NCI-H1105 treated with DMSO at 0.1 percent for 48 hours (cell line): ENCODE measurements at regions not wholly inside any gene's neighbourhood (a gene's known extent, or its start where the extent isn't known, plus 50 kb on each side); places are given as distances from the start of the nearest gene placed in this dataset.

Source experiments
- DNase-seq: peaks from one replicate; lab custom pipeline; 2025; lab: John Stamatoyannopoulos, UW

GRCh38 chr18:47543080-47543479 lies 291.6 kb upstream of the SKOR2 start:
- no peak for DNase-seq

DNA sequence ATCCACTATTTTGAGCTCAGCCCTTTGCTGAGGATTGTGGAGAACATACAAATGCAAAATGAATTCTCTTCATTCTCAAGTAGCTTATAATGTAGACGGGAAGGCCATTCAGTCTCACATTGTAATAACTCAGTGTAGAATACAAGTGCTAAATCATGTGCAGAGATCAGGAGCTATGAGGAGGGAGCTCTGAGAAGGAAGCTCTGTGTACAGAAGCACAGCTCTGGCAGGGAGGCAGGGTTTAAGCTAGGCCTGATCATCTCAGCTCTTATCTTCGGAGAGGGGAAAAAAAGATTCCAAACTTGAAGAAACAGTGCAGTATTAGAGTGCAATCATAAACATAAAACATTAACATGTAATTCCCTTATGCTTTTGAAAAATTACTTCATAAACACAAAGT lies 291.1 kb upstream of the SKOR2 start:
- DNase-seq: no peak

DNA sequence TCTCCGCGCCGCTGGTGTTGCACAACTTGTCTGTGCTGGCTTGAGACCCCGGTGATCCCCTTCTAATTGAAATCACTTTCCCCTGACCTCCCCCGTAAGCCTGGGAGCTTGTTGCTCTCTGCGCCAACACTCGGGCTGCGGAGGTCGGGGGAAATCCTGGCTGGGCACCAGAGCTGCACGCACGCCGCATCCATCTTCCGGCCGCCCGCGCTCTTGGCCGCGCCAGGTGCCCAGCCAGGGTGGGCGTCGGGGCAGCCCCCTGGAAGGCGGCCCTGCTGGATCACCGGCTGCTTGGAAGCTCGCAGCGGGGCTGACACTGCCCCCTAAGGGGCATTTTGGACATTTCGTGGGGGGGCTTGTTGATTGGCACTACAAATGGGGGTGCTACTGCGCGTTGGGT lies 280.3 kb upstream of the SKOR2 start:
- no peak for DNase-seq

DNA sequence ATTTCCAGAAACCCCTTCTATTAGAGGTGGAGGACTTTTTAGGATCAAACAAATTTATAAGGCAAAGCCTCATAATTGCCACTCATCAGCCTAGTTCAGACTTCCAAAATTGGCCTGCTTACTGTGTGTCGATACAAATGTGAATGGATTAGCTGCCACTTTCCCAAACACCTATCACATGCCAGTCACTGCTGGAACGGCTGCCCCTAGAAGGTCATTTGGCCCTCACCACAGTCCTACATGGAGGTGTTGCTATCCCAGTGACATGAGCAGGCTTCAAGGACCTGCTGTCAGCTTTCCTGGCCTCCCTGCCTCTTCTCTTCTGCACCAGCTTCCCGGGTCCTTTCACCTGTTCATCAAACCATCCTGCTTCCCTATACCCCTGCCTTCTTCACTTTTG lies 279.2 kb upstream of the SKOR2 start:
- DNase-seq: no peak

DNA sequence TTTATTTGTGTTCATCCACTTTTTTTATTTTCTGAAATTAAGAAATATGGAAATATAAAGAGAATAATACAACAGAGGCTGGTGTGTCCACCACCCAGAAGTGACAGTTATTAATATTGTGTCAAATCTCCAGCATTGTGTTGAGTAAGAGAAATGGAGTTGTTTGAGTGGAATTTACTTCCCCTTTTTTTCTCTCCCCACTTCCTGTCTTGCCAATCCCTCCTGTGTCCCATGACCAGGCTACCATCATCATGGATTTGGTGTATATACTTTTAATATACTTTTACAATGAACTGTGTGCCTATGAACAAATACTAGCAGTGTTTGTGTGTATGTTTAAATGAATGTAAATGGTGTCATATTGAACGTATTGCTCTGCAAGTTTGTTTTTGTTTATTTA lies 276.9 kb upstream of the SKOR2 start:
- no peak for DNase-seq

DNA sequence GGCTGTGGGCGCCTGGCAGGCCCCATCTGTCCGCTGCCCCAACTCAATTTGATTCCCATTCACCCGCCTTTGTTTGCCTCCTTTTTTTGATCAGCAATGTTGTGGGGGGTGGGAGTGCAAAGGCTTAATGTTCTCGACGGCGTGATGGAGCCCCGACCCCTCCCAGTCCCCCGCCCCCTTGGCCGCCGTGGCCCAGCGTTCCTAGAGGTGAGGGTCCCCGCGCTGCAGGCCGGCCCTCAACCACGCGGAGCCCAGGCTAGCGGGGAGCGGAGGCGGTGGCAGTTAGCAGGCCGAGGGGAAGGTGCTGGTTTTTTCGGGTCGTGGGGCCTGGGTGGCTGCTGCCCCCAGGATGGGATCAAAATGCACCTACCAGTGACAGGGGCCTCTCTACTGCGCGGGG lies 274.7 kb upstream of the SKOR2 start:
- DNase-seq: no peak

DNA sequence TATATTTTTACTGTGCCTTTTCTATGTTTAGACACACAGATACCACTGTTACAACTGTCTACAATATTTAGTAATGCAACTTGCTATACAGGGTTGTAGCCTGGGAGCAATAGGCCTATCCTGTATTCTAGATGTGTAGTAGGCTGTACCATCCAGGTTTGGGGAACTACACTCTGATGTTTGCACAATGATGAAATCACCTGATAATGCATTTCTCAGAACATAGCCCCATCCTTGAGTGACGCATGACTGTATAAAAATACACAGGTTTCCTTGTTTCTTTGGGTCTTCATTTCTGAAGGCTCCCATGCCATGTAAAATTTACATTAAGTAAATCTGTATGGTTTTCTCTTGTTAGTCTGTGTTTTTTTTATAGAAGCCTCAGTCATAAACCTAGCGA lies 270.9 kb upstream of the SKOR2 start:
- DNase-seq: no peak

GRCh38 chr18:47520263-47520662 lies 268.8 kb upstream of the SKOR2 start:
- no peak for DNase-seq

GRCh38 chr18:47519706-47520105 lies 268.2 kb upstream of the SKOR2 start:
- no peak for DNase-seq

DNA sequence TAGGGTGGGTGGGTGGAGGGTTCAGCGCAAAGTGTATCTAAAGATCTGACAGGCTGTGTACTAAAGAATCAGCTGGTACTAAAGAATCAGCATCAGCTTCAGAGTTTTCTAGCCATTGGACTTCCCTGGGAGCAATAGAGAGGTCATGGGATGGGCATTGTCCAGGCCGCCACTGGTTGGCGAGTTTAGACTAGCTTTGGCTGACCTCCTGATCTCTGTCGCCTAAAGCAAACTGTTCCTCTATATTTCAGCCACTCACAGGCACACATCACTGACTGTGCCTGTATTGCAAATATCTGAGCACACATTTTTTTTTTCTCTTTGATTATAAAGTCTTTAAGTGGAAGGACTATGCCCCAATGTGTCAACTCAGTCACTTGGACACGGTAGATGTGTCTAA lies 267.8 kb upstream of the SKOR2 start:
- no peak for DNase-seq

DNA sequence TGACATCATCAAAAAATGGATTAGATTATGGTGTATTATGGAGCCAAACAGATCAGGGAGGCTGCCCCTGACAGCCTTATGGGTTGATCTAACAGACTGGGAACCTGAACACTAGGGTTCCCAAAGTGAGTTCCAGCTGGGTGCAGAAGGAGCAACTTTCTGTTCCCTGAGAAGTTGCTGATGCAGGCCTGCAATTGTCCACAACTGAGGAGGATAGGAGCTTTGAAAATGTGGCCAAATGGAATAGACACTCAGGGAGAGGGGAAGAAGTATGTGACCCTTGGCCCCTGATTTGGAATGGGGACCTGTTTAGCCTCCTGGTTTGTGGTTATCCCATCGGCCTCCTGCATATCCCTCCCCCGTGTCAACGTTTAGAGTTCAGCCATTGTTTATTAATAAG lies 262.2 kb upstream of the SKOR2 start:
- DNase-seq: no peak

- DNase-seq: no peak
Observed at GRCh38 chr18:47512726-47513435, 261.4 kb upstream of the SKOR2 start.

GRCh38 chr18:47512056-47512455 lies 260.6 kb upstream of the SKOR2 start:
- no peak for DNase-seq

DNA sequence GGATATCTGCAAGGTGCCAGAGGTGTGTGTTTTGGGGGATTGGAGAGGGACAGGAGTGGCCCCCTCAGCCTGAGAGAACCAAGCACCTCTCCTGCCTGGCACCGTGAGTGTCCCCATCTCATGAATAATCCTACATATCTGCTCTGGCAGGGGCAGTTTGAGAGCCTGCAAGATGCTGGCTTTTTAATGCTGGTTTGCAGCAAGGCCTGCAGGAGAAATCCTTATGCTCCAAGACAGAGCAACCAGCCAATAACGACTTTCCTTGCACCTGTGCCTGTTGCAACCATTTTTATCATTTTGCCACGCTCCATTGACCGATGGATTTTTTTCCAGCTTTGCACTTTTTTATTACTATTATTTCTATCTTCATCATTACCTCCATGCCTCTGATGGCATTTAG lies 259.4 kb upstream of the SKOR2 start:
- DNase-seq: no peak

DNA sequence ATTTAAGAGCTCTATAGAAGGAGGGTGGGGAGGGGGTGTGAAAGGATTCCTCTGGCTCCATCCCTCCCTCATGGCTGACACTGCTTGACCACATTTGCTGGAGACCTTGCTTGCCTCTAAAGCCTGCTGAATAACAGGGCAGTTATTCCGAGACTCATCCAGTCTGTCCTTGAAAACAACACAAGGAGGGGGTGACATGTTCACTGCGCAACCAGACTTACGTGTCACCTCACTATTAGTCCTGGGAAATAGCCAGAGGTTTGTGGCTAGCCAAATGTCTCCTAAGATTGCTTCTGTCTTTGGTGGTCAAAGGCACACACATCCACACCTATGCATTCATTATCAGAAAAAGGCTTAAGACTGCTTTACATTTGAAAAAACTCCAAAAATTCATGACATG lies 256.2 kb upstream of the SKOR2 start:
- DNase-seq: no peak

DNA sequence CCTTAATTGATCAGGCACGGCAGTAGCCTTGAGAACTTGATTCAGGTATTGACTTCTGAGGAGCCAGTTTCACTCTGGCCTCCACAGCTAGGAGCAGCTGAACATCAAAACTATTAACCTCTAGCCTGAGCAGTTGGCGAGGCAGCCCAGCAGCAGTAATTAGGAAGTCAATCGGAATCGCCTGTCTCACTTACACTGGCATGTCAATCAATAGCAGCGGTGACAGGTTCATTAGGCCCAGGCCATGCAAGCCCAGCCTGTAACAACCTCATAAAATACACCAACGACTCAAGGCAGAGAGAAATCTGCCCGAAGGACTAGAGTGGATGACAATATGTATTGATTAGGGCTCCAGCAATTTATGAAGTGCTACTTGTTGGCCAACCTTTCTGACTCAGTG lies 255.4 kb upstream of the SKOR2 start:
- DNase-seq: no peak

DNA sequence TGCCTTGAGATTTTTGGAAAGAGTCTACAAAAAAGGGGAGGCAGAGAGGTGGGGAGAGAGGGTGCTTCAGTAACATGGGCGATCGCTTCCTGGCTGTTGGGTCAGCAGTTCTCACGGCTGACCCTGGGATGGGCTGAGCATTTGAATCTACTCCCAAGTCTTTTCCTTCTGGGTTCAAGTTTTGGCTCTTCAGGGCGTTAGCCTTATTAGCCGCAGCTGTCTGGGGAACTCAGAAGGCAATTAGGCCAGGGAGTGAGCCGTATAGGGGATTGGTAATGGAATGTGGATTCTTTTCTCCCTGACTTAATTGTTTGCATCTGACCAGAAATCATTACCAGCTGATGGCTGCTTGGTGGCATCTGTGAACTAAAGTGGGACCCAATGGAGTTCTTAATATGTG lies 250.5 kb upstream of the SKOR2 start:
- no peak for DNase-seq

- DNase-seq: no peak
Observed at GRCh38 chr18:47500930-47501329, 249.5 kb upstream of the SKOR2 start.

DNA sequence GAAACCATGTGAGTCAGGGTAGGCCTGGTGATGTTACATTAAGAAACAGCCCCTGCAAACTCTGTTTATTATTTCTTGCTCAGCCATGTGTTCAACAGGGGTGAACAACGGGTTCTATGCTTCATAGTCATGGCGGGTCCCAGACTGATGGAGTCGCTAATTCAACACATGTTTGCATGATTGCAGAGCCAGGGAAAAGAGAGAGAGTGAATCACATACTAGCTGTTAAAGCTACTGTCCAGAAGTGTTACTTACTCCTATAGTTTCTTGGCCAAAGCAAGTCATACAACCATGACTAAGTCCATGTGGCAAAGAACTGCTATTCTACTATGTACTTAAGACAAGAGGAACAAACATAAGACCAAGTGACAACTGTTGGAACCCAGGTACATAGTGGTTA lies 241.2 kb upstream of the SKOR2 start:
- no peak for DNase-seq

DNA sequence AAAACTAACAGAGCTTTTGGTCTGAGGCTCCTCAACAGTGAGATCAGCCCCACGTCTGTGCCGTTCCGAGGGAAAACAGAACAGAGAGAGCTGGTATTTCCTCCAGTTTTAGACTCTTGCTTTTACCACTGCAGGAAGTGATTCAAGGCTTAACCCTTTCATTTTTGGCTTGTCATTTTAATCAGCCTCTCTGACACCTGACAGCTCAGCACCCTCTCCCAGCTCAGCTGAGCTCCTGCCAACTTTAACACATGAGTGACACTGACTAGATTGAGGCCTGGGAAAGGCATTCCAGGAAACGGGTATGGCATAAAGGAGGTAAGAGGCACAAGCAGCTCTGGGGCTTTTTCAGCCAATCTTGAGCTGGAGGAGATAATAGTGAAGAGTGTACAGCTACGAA lies 239.4 kb upstream of the SKOR2 start:
- DNase-seq: no peak

DNA sequence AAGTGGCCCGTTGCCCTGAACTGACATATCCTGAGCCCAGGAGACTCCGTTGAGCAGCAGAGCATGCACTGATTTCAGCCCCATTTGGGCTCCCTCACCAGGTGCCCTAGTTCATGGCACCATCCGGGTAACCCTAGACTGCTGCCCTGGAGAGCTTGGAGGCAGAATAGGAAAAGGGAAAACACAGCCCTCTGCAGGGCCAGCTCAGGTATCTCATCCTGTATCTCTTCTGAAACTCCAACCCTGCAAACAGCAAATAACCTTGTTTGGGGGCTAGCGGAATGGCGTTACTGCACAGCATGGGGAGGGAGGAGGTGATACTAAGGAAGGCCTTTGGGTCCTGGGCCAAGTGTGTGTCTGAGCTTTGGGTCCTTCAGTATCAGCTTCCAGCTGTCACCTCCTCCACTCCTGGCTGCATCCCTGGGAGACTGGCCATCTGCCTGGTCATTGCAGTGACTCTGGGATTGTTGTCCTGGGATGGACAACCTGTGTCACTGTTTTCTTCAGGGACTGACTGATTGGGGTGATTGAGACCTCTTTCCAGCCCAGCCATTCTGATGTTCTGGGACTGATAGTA lies 233.8 kb upstream of the SKOR2 start:
- no peak for DNase-seq

DNA sequence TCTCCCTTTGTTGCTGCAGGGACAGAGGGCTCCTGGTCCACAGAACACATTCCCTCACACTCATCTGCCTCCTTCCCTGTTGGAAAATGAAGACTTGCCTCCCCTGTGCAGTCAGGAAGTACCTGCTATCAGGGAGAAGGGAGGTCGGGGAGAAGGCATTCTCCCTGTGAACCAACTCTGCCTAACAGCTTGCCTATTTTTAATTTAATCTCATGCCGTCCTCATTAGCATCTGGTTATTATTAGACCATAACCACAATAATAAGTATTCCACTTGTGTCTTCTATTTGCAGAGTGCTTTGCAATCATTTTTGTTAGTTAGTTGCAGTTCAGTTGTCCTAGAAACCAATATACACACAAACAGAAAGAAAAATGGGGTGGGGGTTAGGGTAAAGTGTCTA lies 232.6 kb upstream of the SKOR2 start:
- no peak for DNase-seq

DNA sequence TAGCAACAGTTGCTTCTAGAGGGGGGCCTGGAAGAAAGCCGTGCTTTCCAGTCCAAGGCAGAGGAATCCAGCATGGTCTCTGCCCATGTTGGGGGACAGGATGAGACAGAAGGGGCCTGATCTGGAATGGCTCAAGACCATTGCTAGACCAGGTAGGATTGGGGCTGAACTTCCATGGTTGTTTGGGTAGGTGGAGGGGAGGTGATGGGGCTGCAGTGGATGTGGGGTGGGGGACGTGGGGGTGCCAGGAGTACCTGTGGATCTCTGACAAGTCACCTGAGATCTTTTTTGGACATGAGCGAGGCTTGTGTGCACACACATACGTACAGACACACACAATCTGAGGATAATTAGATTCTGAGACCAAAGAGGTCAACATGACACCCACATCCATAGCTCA lies 228.7 kb upstream of the SKOR2 start:
- no peak for DNase-seq

DNA sequence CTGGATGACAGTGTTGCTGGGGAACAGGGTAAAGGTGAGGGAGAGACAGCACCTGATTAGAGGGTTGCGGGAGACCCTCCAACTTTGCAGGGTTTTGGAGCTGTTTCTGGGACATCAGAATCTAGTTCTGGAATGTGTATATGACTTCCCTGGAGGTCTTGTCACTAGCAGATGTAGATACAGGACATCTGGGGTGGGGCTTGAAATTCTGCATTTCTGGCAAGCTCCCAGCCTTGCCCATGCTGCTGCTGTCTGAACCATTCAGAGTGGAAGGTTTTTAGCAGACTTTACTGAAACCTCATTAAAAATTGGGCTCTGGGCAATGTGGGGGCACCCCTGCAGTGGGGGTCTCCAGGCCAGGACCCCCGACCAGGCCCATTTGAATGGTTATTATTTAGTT lies 220.3 kb upstream of the SKOR2 start:
- DNase-seq: no peak
